Caco-2 (cell line): ENCODE measurements at regions not wholly inside any gene's neighbourhood (a gene's known extent, or its start where the extent isn't known, plus 50 kb on each side); places are given as distances from the start of the nearest gene placed in this dataset.

Source experiments
- BruUV-seq: library from RNA; stranded (reverse); fragments of 400-500 nt; replicated peaks from 2 replicates; lab custom pipeline; 2021; lab: Mats Ljungman, UMichigan
- CTCF ChIA-PET: fragments of 300-600 bp; sonication (Branson Sonifier 250); formaldehyde crosslinking; loops from one replicate; lab custom pipeline; 2022; ENCODE audit warnings: antibody characterized with exemption; lab: Charles Lee
- POLR2A ChIA-PET: fragments of 300-600 bp; sonication (Branson Sonifier 250); formaldehyde crosslinking; loops from one replicate; lab custom pipeline; 2022; ENCODE audit warnings: antibody characterized with exemption; lab: Charles Lee
- DNase-seq, 2 experiments: peaks; one replicate each; pipeline versions ENCODE4 v3.0.0 to v3.0.0-alpha.2; 2020 to 2022
- H3K27me3 ChIP-seq: replicated peaks from 2 replicates; pipeline ENCODE4 v1.6.0; 2011; ENCODE audit warnings: low read length; ENCODE audit not compliant: control insufficient read depth, insufficient read depth
- H3K36me3 ChIP-seq: 2 replicates; pipeline ENCODE4 v1.5.1; 2011; ENCODE audit warnings: low read length; ENCODE audit not compliant: control insufficient read depth, insufficient read depth
- H3K4me1 ChIP-seq: fragments of 250-450 bp; sonication (Bioruptor Pico); 2 replicates; pipeline ENCODE4 v1.5.1; 2020; ENCODE audit warnings: mild to moderate bottlenecking
- H3K4me3 ChIP-seq: 2 replicates; pipeline ENCODE4 v1.5.1; 2011; ENCODE audit warnings: low read depth, mild to moderate bottlenecking, control low read depth, low read length
- H3K9me3 ChIP-seq: fragments of 250-450 bp; sonication (Bioruptor Pico); 2 replicates; pipeline ENCODE4 v1.5.1; 2020; ENCODE audit warnings: mild to moderate bottlenecking, moderate library complexity
- H3K27ac Mint-ChIP-seq: one replicate; pipeline ENCODE4 v1.8.0; 2022; ENCODE audit warnings: mixed read lengths; ENCODE audit not compliant: unreplicated experiment
- H3K27me3 Mint-ChIP-seq: one replicate; pipeline ENCODE4 v1.8.0; 2022; ENCODE audit warnings: mixed read lengths; ENCODE audit not compliant: insufficient read depth, unreplicated experiment
- H3K36me3 Mint-ChIP-seq: one replicate; pipeline ENCODE4 v1.8.0; 2022; ENCODE audit warnings: mild to moderate bottlenecking, mixed read lengths; ENCODE audit not compliant: insufficient read depth, unreplicated experiment
- H3K4me1 Mint-ChIP-seq: one replicate; pipeline ENCODE4 v1.8.0; 2022; ENCODE audit warnings: low read depth, mixed read lengths; ENCODE audit not compliant: unreplicated experiment
- H3K4me3 Mint-ChIP-seq: one replicate; pipeline ENCODE4 v1.8.0; 2022; ENCODE audit warnings: mild to moderate bottlenecking, moderate library complexity, mixed read lengths; ENCODE audit not compliant: unreplicated experiment
- H3K9me3 Mint-ChIP-seq: one replicate; pipeline ENCODE4 v1.8.0; 2022; ENCODE audit warnings: mixed read lengths; ENCODE audit not compliant: unreplicated experiment
- CTCF ChIP-seq, 2 experiments: fragments of 200-600 bp in 1 of 2; IDR thresholded peaks; 1 replicate in 1 of 2; 2 replicates in 1 of 2; pipeline versions ENCODE4 v1.5.1 to v1.8.0; 2011 to 2022; ENCODE audit warnings: antibody characterized with exemption in 1 of 2, control low read depth in 1 of 2, inconsistent platforms in 1 of 2, low read depth in 1 of 2, low read length in 1 of 2, mild to moderate bottlenecking in 1 of 2, moderate library complexity in 1 of 2; ENCODE audit not compliant: insufficient read depth in 1 of 2, severe bottlenecking in 1 of 2, unreplicated experiment in 1 of 2
- intact Hi-C: fragments of 100-400 bp; cut with micrococcal nuclease; formaldehyde crosslinking; loops from one replicate; pipeline ENCODE4 v1.10.0; 2022; ENCODE audit not compliant: unreplicated experiment

- peaks cover 8% of the 10 kb centered on the region for H3K9me3 Mint-ChIP-seq
- H3K4me1 Mint-ChIP-seq: no peaks in the 10 kb centered on the region
- Histone ChIP-seq H3K4me1 (no peaks in the 10 kb centered on the region), H3K9me3 (no peaks in the 10 kb centered on the region), H3K27me3 (no peaks in the 10 kb centered on the region), H3K36me3 (no peaks in the 10 kb centered on the region), H3K4me3 (no peak overlapping the region)
- POLR2A ChIA-PET: no interaction called here
- no peak overlapping the region for H3K4me3 Mint-ChIP-seq
- no peak for TF ChIP-seq CTCF (IDR thresholded peaks at IDR 0.05; ENCODE audit: insufficient read depth in 1 of 2, low read depth in 1 of 2, low read length in 1 of 2, severe bottlenecking in 1 of 2, unreplicated experiment in 1 of 2)
- no peak for DNase-seq
- H3K27ac Mint-ChIP-seq: no peak overlapping the region
- CTCF ChIA-PET: no interaction called here
- H3K27me3 Mint-ChIP-seq: no peaks in the 10 kb centered on the region
- no TSS peak for BruUV-seq
- intact Hi-C loops: no loop called here
- no peaks in the 10 kb centered on the region for H3K36me3 Mint-ChIP-seq
Measured at GRCh38 chrX:83446355-83446754, 61.7 kb upstream of the POU3F4 start.
